GM23248 (cell line): ENCODE measurements at regions not wholly inside any gene's neighbourhood (a gene's known extent, or its start where the extent isn't known, plus 50 kb on each side); places are given as distances from the start of the nearest gene placed in this dataset.

Experiments
- DNase-seq: peaks from one replicate; pipeline ENCODE4 v3.0.0-alpha.2; 2015
- H2AFZ ChIP-seq: fragments of 200-600 bp; sonication (generic); 2 replicates; pipeline ENCODE4 v1.6.1; 2016; ENCODE audit warnings: antibody characterized with exemption
- H3F3A ChIP-seq: fragments of 200-600 bp; sonication (generic); 2 replicates; pipeline ENCODE4 v1.6.1; 2016; ENCODE audit warnings: mild to moderate bottlenecking, antibody characterized with exemption, mixed run types; ENCODE audit not compliant: insufficient read depth
- H3K27ac ChIP-seq: fragments of 200-600 bp; sonication (generic); 2 replicates; pipeline ENCODE4 v1.5.1; 2016; ENCODE audit warnings: mild to moderate bottlenecking
- H3K27me3 ChIP-seq: fragments of 200-600 bp; sonication (generic); replicated peaks from 2 replicates; pipeline ENCODE4 v1.6.1; 2016; ENCODE audit warnings: mild to moderate bottlenecking; ENCODE audit not compliant: insufficient read depth
- H3K36me3 ChIP-seq: fragments of 200-600 bp; sonication (generic); 2 replicates; pipeline ENCODE4 v1.6.1; 2016; ENCODE audit warnings: low read depth, mild to moderate bottlenecking
- H3K4me1 ChIP-seq: fragments of 200-600 bp; sonication (generic); 2 replicates; pipeline ENCODE4 v1.6.1; 2016; ENCODE audit warnings: mild to moderate bottlenecking; ENCODE audit not compliant: insufficient read depth
- H3K4me2 ChIP-seq: fragments of 200-600 bp; sonication (generic); one replicate; pipeline ENCODE4 v1.6.1; 2016; ENCODE audit warnings: mild to moderate bottlenecking; ENCODE audit not compliant: unreplicated experiment
- H3K4me3 ChIP-seq: fragments of 200-600 bp; sonication (generic); 2 replicates; pipeline ENCODE4 v1.5.1; 2016; ENCODE audit warnings: mild to moderate bottlenecking
- H3K79me2 ChIP-seq: fragments of 200-600 bp; sonication (generic); 2 replicates; pipeline ENCODE4 v1.6.1; 2016; ENCODE audit warnings: mild to moderate bottlenecking; ENCODE audit not compliant: insufficient read depth
- H3K9ac ChIP-seq: fragments of 200-600 bp; sonication (generic); 2 replicates; pipeline ENCODE4 v1.6.1; 2016; ENCODE audit warnings: mild to moderate bottlenecking
- H3K9me2 ChIP-seq: fragments of 200-600 bp; sonication (generic); 2 replicates; pipeline ENCODE4 v1.6.1; 2016; ENCODE audit warnings: mixed run types, mild to moderate bottlenecking, moderate library complexity; ENCODE audit not compliant: insufficient read depth
- H3K9me3 ChIP-seq: fragments of 200-600 bp; sonication (generic); one replicate; pipeline ENCODE4 v1.6.1; 2017; ENCODE audit warnings: low read depth
- H4K20me1 ChIP-seq: fragments of 200-600 bp; sonication (generic); 2 replicates; pipeline ENCODE4 v1.6.0; 2016; ENCODE audit not compliant: insufficient read depth
- EZH2 ChIP-seq: fragments of 200-600 bp; sonication (generic); IDR thresholded peaks from 2 replicates; pipeline ENCODE4 v1.6.1; 2018; ENCODE audit warnings: antibody characterized with exemption, mild to moderate bottlenecking; ENCODE audit not compliant: insufficient read depth, poor library complexity, severe bottlenecking
- EZH2phosphoT487 ChIP-seq: fragments of 200-600 bp; sonication (generic); IDR thresholded peaks from 2 replicates; pipeline ENCODE4 v1.6.1; 2018; ENCODE audit warnings: antibody characterized with exemption, moderate library complexity, mild to moderate bottlenecking, low read depth; ENCODE audit not compliant: insufficient read depth
- WGBS, 2 experiments: methylation state at CpG; one replicate each; pipeline ENCODE4 v1.1.6; 2015 to 2017; ENCODE audit warnings: low lambda C conversion rate in 2 of 2, low coverage in 1 of 2; ENCODE audit errors: missing lambda C conversion rate in 2 of 2; 5-methylcytosine and 5-hydroxymethylcytosine counted together
- in situ Hi-C: fragments of 300-500 bp; cut with MboI; formaldehyde crosslinking; loops from 2 replicates; pipeline ENCODE4 v1.15.0; 2020

DNA sequence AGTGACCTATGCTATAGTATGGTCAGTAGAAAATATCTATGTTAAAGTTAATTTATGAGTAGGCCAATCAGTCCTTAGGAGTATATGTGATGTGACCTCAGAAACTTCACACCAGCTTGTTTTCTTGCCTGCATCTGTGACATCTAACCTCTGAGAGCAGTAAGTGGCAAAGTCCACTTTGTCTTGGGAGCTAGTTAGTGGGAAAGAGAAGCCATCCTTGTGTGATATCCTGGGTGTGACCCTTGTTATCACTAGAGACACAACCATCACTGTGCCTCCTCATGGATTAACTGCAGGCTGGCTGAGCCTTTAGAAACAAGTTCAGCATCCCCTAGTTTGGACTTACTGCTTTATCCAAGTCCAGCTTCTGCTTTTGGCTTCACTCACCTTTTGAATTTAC is 170.6 kb upstream of the STXBP6 start:
- TF ChIP-seq EZH2 (no peak), EZH2phosphoT487 (no peak)
- no peak overlapping the region for H2AFZ ChIP-seq
- no peaks in the 10 kb centered on the region for H3K4me1 ChIP-seq
- H3K79me2 ChIP-seq: no peaks in the 10 kb centered on the region
- 0 out of 2 replicates have a peak, but pooled peaks cover 2% of the 10 kb centered on the region for H3K27me3 ChIP-seq
- H4K20me1 ChIP-seq: no peaks in the 10 kb centered on the region
- H3K36me3 ChIP-seq: no peaks in the 10 kb centered on the region
- no peaks in the 10 kb centered on the region for H3K9me3 ChIP-seq
- no peak overlapping the region for H3K9ac ChIP-seq
- no peaks in the 10 kb centered on the region for H3F3A ChIP-seq
- DNase-seq: no peak
- no peak overlapping the region for H3K4me3 ChIP-seq
- no peak overlapping the region for H3K27ac ChIP-seq
- no peak overlapping the region for H3K4me2 ChIP-seq
- in situ Hi-C loops: no loop called here
- H3K9me2 ChIP-seq: no peaks in the 10 kb centered on the region

DNA sequence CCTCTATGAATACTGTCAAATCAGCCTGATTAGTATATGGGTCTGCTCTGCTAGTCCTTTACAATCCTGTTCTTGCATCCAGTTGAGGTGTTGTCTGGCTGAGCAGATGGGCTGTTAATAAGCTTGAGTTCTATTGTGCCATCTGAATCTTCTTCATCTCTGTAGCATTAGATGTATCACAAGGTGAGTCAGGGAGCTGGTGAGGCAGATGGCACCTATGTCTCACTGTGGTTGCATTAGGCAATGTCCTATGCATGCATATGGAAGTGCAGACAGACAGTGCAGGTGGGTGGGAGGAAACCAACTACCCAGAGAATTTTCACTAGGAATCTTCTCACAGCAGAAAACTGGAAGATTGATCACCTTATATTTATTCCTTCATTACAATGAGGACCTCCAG is 165.7 kb upstream of the STXBP6 start:
- no peak overlapping the region for H3K4me3 ChIP-seq
- no peaks in the 10 kb centered on the region for H3K9me3 ChIP-seq
- no peak overlapping the region for H3K9ac ChIP-seq
- no peaks in the 10 kb centered on the region for H3K36me3 ChIP-seq
- H2AFZ ChIP-seq: no peak overlapping the region
- no peaks in the 10 kb centered on the region for H3F3A ChIP-seq
- H3K27me3 ChIP-seq: no peaks in the 10 kb centered on the region
- no peaks in the 10 kb centered on the region for H3K4me1 ChIP-seq
- no peak for TF ChIP-seq EZH2
- TF ChIP-seq EZH2phosphoT487: no peak
- DNase-seq: no peak
- no peaks in the 10 kb centered on the region for H4K20me1 ChIP-seq
- in situ Hi-C loops: no loop called here
- H3K27ac ChIP-seq: no peak overlapping the region
- no peak overlapping the region for H3K4me2 ChIP-seq
- no peaks in the 10 kb centered on the region for H3K79me2 ChIP-seq
- no peaks in the 10 kb centered on the region for H3K9me2 ChIP-seq

DNA sequence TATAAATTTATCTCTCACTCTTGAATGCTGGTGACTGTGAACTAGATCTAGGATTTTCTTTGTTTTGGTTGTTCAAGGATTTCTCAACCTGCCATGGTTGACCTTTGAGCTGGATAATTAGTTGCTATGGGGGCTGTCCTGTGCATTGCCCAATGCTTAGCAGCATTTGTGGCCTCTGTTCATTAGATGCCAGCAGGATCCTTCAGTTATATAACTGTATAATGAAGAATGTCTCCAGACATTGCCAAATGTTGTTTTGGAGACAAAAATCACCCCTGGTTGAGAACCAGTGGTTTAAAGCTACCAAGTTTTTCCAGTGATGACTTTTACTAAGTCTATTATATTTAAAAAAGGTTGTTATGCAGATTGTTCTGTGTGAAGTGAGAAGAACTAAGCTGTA is 147.9 kb upstream of the STXBP6 start:
- H3K4me2 ChIP-seq: no peak overlapping the region
- in situ Hi-C loops: no loop called here
- no peak overlapping the region for H3K27ac ChIP-seq
- no peak overlapping the region for H3K9ac ChIP-seq
- no peaks in the 10 kb centered on the region for H3K36me3 ChIP-seq
- H3K79me2 ChIP-seq: no peaks in the 10 kb centered on the region
- H3K27me3 ChIP-seq: no peaks in the 10 kb centered on the region
- DNase-seq: no peak
- H4K20me1 ChIP-seq: no peaks in the 10 kb centered on the region
- TF ChIP-seq EZH2 (no peak), EZH2phosphoT487 (no peak)
- no peaks in the 10 kb centered on the region for H3K4me1 ChIP-seq
- no peak overlapping the region for H2AFZ ChIP-seq
- no peaks in the 10 kb centered on the region for H3K9me2 ChIP-seq
- no peaks in the 10 kb centered on the region for H3K9me3 ChIP-seq
- H3F3A ChIP-seq: no peaks in the 10 kb centered on the region
- no peak overlapping the region for H3K4me3 ChIP-seq

DNA sequence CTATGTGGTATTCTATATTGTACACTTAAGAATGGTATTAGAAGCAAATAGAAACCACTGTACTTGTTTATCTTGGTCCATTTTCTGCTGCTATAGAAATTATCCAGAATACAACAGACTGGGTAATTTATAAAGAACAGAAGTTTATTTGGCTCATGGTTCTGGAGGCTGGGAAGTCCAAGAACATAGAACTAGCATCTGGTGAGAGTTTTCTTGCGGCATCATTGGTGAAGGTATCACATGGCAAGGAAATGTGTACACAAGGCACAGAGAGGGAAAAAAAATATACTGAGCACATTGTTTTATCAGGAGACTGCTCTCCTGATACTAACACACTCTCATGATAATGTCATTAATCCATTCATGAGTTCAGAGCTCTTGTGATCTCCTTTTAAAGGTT is 130.3 kb upstream of the STXBP6 start:
- Histone ChIP-seq H3K36me3 (no peaks in the 10 kb centered on the region), H3K9me2 (no peaks in the 10 kb centered on the region), H3F3A (no peaks in the 10 kb centered on the region), H3K4me3 (no peak overlapping the region), H3K9ac (no peak overlapping the region), H3K79me2 (no peaks in the 10 kb centered on the region), H3K9me3 (no peaks in the 10 kb centered on the region), H2AFZ (no peak overlapping the region), H3K27me3 (no peaks in the 10 kb centered on the region), H3K27ac (no peak overlapping the region), H4K20me1 (no peaks in the 10 kb centered on the region), H3K4me2 (no peak overlapping the region), H3K4me1 (no peaks in the 10 kb centered on the region)
- TF ChIP-seq EZH2phosphoT487 (no peak), EZH2 (no peak)
- 47% methylated on average over 1 of the region's 1 CpG for WGBS, 2 experiments
- in situ Hi-C loops: no loop called here
- DNase-seq: no peak

DNA sequence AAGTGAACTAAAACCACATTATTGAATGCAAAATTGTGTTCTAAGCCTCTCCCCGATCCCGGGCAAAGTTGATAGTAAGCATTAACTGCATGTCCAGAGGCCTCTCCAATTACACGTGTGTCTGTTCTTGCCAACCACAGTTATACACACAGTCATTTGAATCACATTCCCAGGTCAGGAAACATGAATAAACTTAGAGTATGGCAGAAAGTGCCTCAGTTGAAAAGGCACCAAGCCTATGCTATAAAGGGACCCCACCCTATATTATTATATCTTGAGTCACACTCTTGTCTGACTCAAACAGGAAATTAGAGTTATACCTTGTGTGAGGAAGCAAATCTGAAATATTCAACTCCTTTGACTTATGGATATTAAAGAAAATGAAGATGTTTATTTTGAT is 128.3 kb upstream of the STXBP6 start:
- H3K4me1 ChIP-seq: no peaks in the 10 kb centered on the region
- DNase-seq: no peak
- in situ Hi-C loops: no loop called here
- H3K9ac ChIP-seq: no peak overlapping the region
- H4K20me1 ChIP-seq: no peaks in the 10 kb centered on the region
- H3K27me3 ChIP-seq: no peaks in the 10 kb centered on the region
- WGBS, 2 experiments: 52 to 55% methylated on average over 3 of the region's 3 CpGs
- no peak overlapping the region for H2AFZ ChIP-seq
- no peak overlapping the region for H3K4me2 ChIP-seq
- no peaks in the 10 kb centered on the region for H3K9me2 ChIP-seq
- no peak overlapping the region for H3K27ac ChIP-seq
- no peaks in the 10 kb centered on the region for H3K9me3 ChIP-seq
- no peaks in the 10 kb centered on the region for H3F3A ChIP-seq
- TF ChIP-seq EZH2 (no peak), EZH2phosphoT487 (no peak)
- H3K4me3 ChIP-seq: no peak overlapping the region
- H3K79me2 ChIP-seq: no peaks in the 10 kb centered on the region
- H3K36me3 ChIP-seq: no peaks in the 10 kb centered on the region
